ENCODE measurements at regions not wholly inside any gene's neighbourhood (a gene's known extent, or its start where the extent isn't known, plus 50 kb on each side); places are given as distances from the start of the nearest gene placed in this dataset.

GRCh38 chr11:119830400-119830799 is 101.4 kb upstream of the NECTIN1 start:
- no peaks in the 10 kb centered on the region for H3K27me3 ChIP-seq (ENCODE audit: control insufficient read depth in 4 of 4, insufficient read depth in 4 of 4, low read length in 3 of 4)
- H3K36me3 ChIP-seq (ENCODE audit: control insufficient read depth in 4 of 4, insufficient read depth in 3 of 4, low read depth in 1 of 4, low read length in 3 of 4) = no peaks in the 10 kb centered on the region
- no peak overlapping the region for H3K9ac ChIP-seq (ENCODE audit: low read depth in 1 of 2, low read length in 2 of 2)
- H3K9me3 ChIP-seq (ENCODE audit: control insufficient read depth in 4 of 4, low read length in 3 of 4) = no peaks in the 10 kb centered on the region
- DNase-seq (ENCODE audit: low spot score) = no peak
- H3K27ac ChIP-seq (ENCODE audit: low read depth in 1 of 2, low read length in 2 of 2) = no peak overlapping the region
- no peak overlapping the region for H3K4me3 ChIP-seq (ENCODE audit: low read depth in 1 of 3, low read length in 3 of 3)
- no peaks in the 10 kb centered on the region for H3K4me1 ChIP-seq (ENCODE audit: control insufficient read depth in 4 of 4, insufficient read depth in 4 of 4, low read length in 3 of 4)
- TF ChIP-seq RAD21 (IDR thresholded peaks at IDR 0.05) (no peak), ZBTB33 (IDR thresholded peaks at IDR 0.05) (no peak), YY1 (IDR thresholded peaks at IDR 0.05) (no peak), GABPA (IDR thresholded peaks at IDR 0.05 in 1 of 2, conservative IDR thresholded peaks at IDR 0.05 in 1 of 2) (no peak), FOXA2 (IDR thresholded peaks at IDR 0.05) (no peak), JUND (IDR thresholded peaks at IDR 0.05) (no peak), EGR1 (IDR thresholded peaks at IDR 0.05; ENCODE audit: low read depth in 2 of 2) (no peak)
- whole genome bisulfite sequencing = 91% methylated on average over 6 of the region's 6 CpGs

- Histone ChIP-seq H3K9me3 (ENCODE audit: control insufficient read depth in 4 of 4, low read length in 3 of 4) (no peaks in the 10 kb centered on the region), H3K4me3 (ENCODE audit: low read depth in 1 of 3, low read length in 3 of 3) (no peak overlapping the region), H3K27ac (ENCODE audit: low read depth in 1 of 2, low read length in 2 of 2) (no peak overlapping the region), H3K36me3 (ENCODE audit: control insufficient read depth in 4 of 4, insufficient read depth in 3 of 4, low read depth in 1 of 4, low read length in 3 of 4) (no peaks in the 10 kb centered on the region), H3K4me1 (ENCODE audit: control insufficient read depth in 4 of 4, insufficient read depth in 4 of 4, low read length in 3 of 4) (no peaks in the 10 kb centered on the region), H3K27me3 (ENCODE audit: control insufficient read depth in 4 of 4, insufficient read depth in 4 of 4, low read length in 3 of 4) (no peaks in the 10 kb centered on the region), H3K9ac (ENCODE audit: low read depth in 1 of 2, low read length in 2 of 2) (no peak overlapping the region)
- DNase-seq (ENCODE audit: low spot score) = no peak
- TF ChIP-seq EGR1 (IDR thresholded peaks at IDR 0.05; ENCODE audit: low read depth in 2 of 2) = no peak
- TF ChIP-seq NR2F2 (IDR thresholded peaks at IDR 0.05) = no peak
- no peak for TF ChIP-seq SP1 (IDR thresholded peaks at IDR 0.05)
- TF ChIP-seq TAF1 (conservative IDR thresholded peaks at IDR 0.05) = no peak
- TF ChIP-seq MAX (IDR thresholded peaks at IDR 0.05) = no peak
- TF ChIP-seq HNF4A (conservative IDR thresholded peaks at IDR 0.05) = no peak
- TF ChIP-seq YY1 (IDR thresholded peaks at IDR 0.05) = no peak
- no peak for TF ChIP-seq CTCF (IDR thresholded peaks at IDR 0.05; ENCODE audit: low read depth, low read length, missing input control)
- no peak for TF ChIP-seq RAD21 (IDR thresholded peaks at IDR 0.05)
- TF ChIP-seq JUND (IDR thresholded peaks at IDR 0.05) = no peak
- TF ChIP-seq FOXA1 (IDR thresholded peaks at IDR 0.05) = no peak
- TF ChIP-seq RXRA (IDR thresholded peaks at IDR 0.05) = no peak
- no peak for TF ChIP-seq HNF4G (IDR thresholded peaks at IDR 0.05)
- TF ChIP-seq REST (IDR thresholded peaks at IDR 0.05) = no peak
- TF ChIP-seq GABPA (IDR thresholded peaks at IDR 0.05 in 1 of 2, conservative IDR thresholded peaks at IDR 0.05 in 1 of 2) = no peak
- 66% methylated on average over 3 of the region's 3 CpGs for WGBS
Observed at GRCh38 chr11:119829402-119829801, 100.4 kb upstream of the NECTIN1 start.

Measured in liver (tissue), 8 donors.